GM18868 (cell line): ENCODE measurements at regions not wholly inside any gene's neighbourhood (a gene's known extent, or its start where the extent isn't known, plus 50 kb on each side); places are given as distances from the start of the nearest gene placed in this dataset.
A peak's percentile ranks its signal among the peaks of the same experiment; 100 is the strongest.
"Not testable (repeated sequence)": the region's sequence is repeated elsewhere in the genome, so short reads cannot be mapped to it uniquely, and the experiment has no call there.

Experiments
- ATAC-seq: cut with Tn5 transposase; IDR thresholded peaks from one replicate; pipeline ENCODE4 v1.9.1; 2021; ENCODE audit warnings: mild to moderate bottlenecking, moderate library complexity; ENCODE audit not compliant: unreplicated experiment

DNA sequence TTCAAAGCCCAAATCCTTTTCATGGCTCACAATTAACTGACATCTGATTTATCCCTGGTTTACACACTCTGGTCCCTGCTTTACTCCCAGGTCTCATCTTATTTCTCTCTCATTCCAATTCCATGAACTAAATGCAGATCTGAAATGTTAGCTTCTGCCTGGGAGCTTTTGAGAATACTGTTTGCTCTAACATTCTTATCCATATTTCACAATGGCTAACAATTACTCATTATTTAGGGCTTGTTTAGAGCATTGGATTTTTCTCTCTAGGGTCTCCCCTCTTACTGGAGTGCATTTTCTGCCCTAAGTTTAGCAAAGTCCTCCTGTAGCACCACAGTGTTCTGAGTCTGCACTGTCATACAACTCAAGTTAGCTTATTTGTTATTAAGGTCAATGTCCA is 121.5 kb upstream of the HCRTR2 start:
- ATAC-seq, result no peak

GRCh38 chr6:55058682-55059081 is 115.6 kb upstream of the HCRTR2 start:
- ATAC-seq, result no peak

- no peak for ATAC-seq
Observed at GRCh38 chr6:55064711-55065420, 109.4 kb upstream of the HCRTR2 start.

DNA sequence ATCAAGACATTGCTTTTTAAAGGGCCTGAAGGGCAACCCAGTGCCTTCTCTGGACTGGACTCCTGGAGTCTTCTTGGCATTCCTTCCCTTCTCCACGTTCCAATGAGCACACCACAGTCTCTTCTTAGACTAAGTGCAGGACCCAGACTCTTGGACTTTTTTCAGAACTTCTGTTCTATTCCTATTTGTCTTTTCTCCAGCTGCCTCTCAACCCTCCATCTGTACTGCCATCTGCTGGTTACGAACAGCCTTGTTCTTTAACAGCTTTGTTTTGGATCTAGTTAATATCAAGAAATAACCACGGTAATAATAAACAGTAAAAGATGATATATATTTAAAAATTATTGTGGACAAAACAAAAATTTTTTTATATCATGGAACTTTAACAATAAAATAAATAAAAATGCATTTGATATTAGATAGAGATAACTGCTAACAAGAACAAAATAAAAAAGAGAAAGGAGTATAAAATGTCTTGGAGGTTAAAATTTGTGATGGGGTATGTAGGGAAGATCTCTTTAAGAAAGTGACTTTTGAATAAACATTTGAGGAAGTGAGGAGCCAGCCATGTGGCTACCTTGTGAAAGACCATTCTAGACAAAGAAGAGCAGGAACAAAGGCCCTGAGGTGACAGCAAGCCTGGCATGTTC is 105.1 kb upstream of the HCRTR2 start:
- peak; percentile 67 for ATAC-seq

GRCh38 chr6:55082021-55082420 is 92.3 kb upstream of the HCRTR2 start:
- no peak for ATAC-seq

- ATAC-seq, result not testable (repeated sequence)
Observed at GRCh38 chr6:55088011-55088410, 86.3 kb upstream of the HCRTR2 start.

GRCh38 chr6:55088902-55089301 is 85.4 kb upstream of the HCRTR2 start:
- ATAC-seq, result no peak

DNA sequence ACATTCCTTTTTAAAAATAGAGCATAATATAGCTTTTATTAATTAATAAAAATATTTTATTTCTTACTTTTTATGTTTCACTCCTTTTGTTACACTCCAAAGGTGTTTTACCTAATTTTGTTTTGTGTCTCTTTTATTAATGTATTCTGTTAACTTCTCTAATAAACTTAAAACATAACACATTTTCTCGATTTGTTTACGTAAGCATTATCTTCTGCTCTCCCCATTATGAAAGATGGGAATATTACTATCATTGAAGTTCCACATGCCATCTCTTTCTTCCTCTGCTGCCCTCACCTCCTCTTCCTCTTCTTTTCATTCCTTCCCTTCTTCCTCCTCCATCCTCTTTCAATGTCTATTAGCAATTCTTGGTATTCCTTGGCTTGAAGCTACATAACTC is 85.0 kb upstream of the HCRTR2 start:
- ATAC-seq, result no peak

GRCh38 chr6:55100686-55101085 is 73.6 kb upstream of the HCRTR2 start:
- ATAC-seq, result no peak

DNA sequence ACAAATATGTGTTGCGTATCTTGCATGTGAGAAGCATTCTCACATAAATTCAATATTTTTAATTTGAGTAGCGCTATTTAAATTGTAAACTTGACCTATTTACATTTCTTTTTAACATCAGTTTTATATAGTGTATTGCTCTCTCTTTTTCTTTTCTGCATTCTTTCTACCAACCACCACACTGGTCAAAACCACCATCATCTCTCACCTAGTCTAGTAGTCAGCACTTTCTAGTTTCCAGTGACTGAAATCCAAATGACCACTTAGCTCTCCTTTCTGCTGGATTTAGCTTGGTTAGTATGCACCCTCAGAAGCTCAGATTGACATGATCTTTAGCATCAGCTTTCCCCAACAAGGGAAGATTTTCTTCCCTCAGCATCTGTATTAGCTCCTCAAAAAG is 73.2 kb upstream of the HCRTR2 start:
- no peak for ATAC-seq

- ATAC-seq, result no peak
Observed at GRCh38 chr6:55108134-55109130, 65.9 kb upstream of the HCRTR2 start.

DNA sequence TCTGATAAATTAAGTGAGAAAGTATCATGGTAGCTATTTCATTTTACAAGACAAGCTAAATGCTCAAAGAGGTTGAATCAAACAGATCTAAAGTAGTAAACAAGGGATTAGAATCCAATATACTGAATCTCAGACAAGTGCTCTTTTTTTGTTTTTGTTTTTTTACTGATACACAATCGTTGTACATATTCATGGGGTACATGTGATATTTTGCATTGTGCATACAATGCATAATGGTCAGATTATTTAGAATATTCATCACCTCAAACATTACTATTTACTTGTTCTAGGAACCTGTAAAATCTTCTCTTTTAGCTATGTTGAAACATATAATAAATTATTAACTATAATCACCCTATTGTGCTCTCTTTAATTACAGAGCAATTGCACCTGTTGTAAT is 57.0 kb upstream of the HCRTR2 start:
- ATAC-seq, result no peak

DNA sequence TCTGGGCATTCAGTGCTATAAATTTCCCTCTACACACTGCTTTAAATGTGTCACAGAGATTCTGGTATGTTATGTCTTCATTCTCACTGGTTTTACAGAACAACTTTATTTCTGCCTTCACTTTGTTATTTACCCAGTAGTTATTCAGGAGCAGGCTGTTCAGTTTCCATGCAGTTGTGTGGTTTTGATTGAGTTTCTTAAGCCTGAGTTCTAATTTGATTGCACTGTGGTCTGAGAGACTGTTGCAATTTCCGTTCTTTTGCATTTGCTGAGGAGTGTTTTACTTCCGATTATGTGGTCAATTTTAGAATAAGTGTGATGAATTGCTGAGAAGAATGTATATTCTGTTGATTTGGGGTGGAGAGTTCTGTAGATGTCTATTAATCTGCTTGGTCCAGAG is 50.1 kb upstream of the HCRTR2 start:
- not testable (repeated sequence) for ATAC-seq
